Lower leg skin (tissue), 4 donors: ENCODE measurements at regions not wholly inside any gene's neighbourhood (a gene's known extent, or its start where the extent isn't known, plus 50 kb on each side); places are given as distances from the start of the nearest gene placed in this dataset.
"Not testable (repeated sequence)": the region's sequence is repeated elsewhere in the genome, so short reads cannot be mapped to it uniquely, and the experiment has no call there.

Source experiments
- DNase-seq, 2 donors: peaks; one replicate each; pipeline ENCODE4 v3.0.0-alpha.2; 2019; ENCODE audit warnings: low spot score in 2 of 2
- H3K4me3 ChIP-seq: fragments of 200-600 bp; sonication (generic); 2 replicates; pipeline ENCODE4 v1.5.1; 2017; ENCODE audit warnings: mild to moderate bottlenecking, low read depth; ENCODE audit not compliant: poor library complexity, severe bottlenecking
- CTCF ChIP-seq, 3 donors: fragments of 450-650 bp; IDR thresholded peaks; one replicate each; pipeline ENCODE4 v1.5.1; 2016; ENCODE audit warnings: antibody characterized with exemption in 3 of 3, mild to moderate bottlenecking in 3 of 3, moderate library complexity in 2 of 3
- POLR2A ChIP-seq, 2 donors: fragments of 450-650 bp; IDR thresholded peaks; one replicate each; pipeline ENCODE4 v1.6.1; 2016 to 2017; ENCODE audit warnings: antibody characterized with exemption in 2 of 2, mild to moderate bottlenecking in 1 of 2, moderate library complexity in 1 of 2
- WGBS, 2 donors: methylation state at CpG; one replicate each; pipeline ENCODE4 v1.1.5; 2018; 5-methylcytosine and 5-hydroxymethylcytosine counted together
- intact Hi-C: fragments of 100-400 bp; cut with DNase I; formaldehyde crosslinking; loops from one replicate; pipeline ENCODE4 v1.15.0; 2023; ENCODE audit warnings: low total_unique reads

- no peak for TF ChIP-seq POLR2A (IDR thresholded peaks at IDR 0.05)
- TF ChIP-seq CTCF (IDR thresholded peaks at IDR 0.05): no peak
These were observed 214.5 kb upstream of the GIMD1 start for GRCh38 chr4:106583108-106583507.

GRCh38 chr4:106582103-106582502, 213.5 kb upstream of the GIMD1 start:
- intact Hi-C loops: no loop called here
- no peak overlapping the region for H3K4me3 ChIP-seq
- DNase-seq: no peak
- TF ChIP-seq CTCF (IDR thresholded peaks at IDR 0.05) (no peak), POLR2A (IDR thresholded peaks at IDR 0.05) (no peak)

More at GRCh38 chr4:106583108-106583507, 214.5 kb upstream of the GIMD1 start:
- no peak for DNase-seq
- 78 to 83% methylated on average over 2 of the region's 2 CpGs for WGBS, 2 donors
- H3K4me3 ChIP-seq: no peak overlapping the region
- intact Hi-C loops: no loop called here

- intact Hi-C loops: no loop called here
- no peak for TF ChIP-seq CTCF (IDR thresholded peaks at IDR 0.05)
- no peak for TF ChIP-seq POLR2A (IDR thresholded peaks at IDR 0.05)
- no peak for DNase-seq
- no peak overlapping the region for H3K4me3 ChIP-seq
These were observed 210.7 kb upstream of the GIMD1 start for GRCh38 chr4:106579236-106579635.

GRCh38 chr4:106569146-106570031, 200.8 kb upstream of the GIMD1 start:
- 53 to 59% methylated on average over 7 of the region's 7 CpGs for WGBS, 2 donors
- TF ChIP-seq POLR2A (IDR thresholded peaks at IDR 0.05): no peak
- no peak for TF ChIP-seq CTCF (IDR thresholded peaks at IDR 0.05)
- intact Hi-C loops: no loop called here
- H3K4me3 ChIP-seq: no peak overlapping the region
- DNase-seq: peak in 1 of 2 donors; percentile 74

GRCh38 chr4:106565727-106566126, 197.1 kb upstream of the GIMD1 start:
- H3K4me3 ChIP-seq: no peak overlapping the region
- peak in 1 of 2 donors; percentile 18 for DNase-seq
- 65 to 75% methylated on average over 2 of the region's 2 CpGs for WGBS, 2 donors
- TF ChIP-seq POLR2A (IDR thresholded peaks at IDR 0.05) (no peak), CTCF (IDR thresholded peaks at IDR 0.05) (no peak)
- intact Hi-C loops: no loop called here

- DNase-seq, intact Hi-C loops, H3K4me3 ChIP-seq: not testable (repeated sequence)
- 89 to 92% methylated on average over 11 of the region's 11 CpGs for WGBS, 2 donors
These were observed 195.1 kb upstream of the GIMD1 start for GRCh38 chr4:106563637-106564036.
